ENCODE measurements at regions not wholly inside any gene's neighbourhood (a gene's known extent, or its start where the extent isn't known, plus 50 kb on each side); places are given as distances from the start of the nearest gene placed in this dataset.

- TF ChIP-seq SUZ12 (IDR thresholded peaks at IDR 0.05; ENCODE audit: extremely low read depth, insufficient read depth, insufficient read length) (no peak), ZNF274 (IDR thresholded peaks at IDR 0.05; ENCODE audit: low read depth, low read length) (no peak)
These were observed 226.2 kb upstream of the CLEC14A start for GRCh38 chr14:38481952-38482678.
